Superior temporal gyrus (tissue), 1 donor: ENCODE measurements at regions not wholly inside any gene's neighbourhood (a gene's known extent, or its start where the extent isn't known, plus 50 kb on each side); places are given as distances from the start of the nearest gene placed in this dataset.

Experiments
- DNase-seq: peaks from one replicate; pipeline ENCODE4 v3.0.0-alpha.2; 2016; ENCODE audit errors: extremely low spot score

DNA sequence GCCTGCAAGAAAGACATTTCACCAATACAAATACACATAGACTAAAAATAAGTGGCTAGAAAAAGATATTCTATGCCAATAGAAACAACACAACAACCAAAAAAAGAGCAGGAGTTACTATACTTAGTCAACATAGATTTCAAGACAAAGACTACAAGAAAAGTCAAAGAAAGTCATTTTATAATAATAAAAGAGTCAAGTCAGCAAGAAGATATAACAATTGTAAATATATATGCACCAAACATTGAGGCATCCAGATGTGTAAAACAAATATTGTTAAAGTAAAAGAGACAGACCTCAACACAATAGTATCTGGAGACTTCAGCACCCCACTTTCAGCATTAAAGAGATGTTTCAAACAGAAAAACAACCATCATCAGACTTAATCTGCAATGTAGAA lies 104.6 kb downstream of the AMY1C start:
- DNase-seq: no peak

DNA sequence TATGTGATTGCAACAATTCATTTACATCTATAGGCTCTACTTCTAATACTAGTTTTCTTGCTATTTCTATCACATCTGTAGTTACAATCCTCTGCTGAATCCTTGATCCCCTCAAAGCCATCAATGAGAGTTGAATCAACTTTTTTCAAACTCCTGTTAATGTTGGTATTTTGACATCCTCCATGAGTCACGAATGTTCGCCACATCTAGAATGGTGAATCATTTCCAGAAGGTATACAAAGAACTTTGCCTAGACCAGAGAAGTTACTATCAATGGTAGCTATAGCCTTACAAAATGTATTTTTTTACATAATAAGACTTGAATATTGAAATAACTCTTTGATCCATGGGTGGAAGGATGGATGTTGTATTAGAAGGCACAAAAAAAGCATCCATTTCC lies 110.0 kb downstream of the AMY1C start:
- no peak for DNase-seq

DNA sequence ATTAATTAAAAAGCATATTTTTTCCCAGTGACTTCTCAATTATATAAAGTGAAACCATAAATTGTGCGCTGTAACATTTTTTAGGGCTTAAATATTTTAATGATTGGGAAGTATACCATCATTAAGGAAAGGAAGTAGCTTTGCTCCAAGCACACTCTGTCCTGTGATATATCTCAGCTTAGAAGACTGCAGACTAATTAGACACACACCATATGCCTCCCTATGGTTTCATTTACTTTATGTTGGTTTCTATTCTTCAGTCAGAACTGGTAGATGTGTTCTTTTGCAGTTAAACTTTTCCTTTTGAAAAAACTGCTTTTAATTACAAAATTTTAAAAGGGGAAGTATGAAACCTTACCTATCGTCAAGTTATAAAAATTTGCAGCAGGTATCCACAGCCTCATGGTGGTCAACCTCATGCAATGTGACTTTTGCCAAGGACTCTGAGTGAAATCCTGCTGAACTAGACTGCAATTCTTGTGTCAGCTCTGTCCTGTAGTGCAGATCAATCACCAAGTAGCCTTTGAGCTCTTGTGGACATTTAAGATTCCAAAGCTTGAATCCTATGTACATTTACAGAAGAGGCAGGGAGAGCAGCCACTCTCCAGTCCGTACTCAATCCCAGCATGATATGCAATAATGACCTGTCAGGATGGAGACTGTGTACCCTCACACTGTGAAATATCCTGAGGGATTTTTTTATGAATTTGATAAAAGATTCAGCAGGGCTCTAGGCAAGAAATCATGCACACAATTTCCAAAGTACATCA lies 149.1 kb downstream of the AMY1C start:
- no peak for DNase-seq

DNA sequence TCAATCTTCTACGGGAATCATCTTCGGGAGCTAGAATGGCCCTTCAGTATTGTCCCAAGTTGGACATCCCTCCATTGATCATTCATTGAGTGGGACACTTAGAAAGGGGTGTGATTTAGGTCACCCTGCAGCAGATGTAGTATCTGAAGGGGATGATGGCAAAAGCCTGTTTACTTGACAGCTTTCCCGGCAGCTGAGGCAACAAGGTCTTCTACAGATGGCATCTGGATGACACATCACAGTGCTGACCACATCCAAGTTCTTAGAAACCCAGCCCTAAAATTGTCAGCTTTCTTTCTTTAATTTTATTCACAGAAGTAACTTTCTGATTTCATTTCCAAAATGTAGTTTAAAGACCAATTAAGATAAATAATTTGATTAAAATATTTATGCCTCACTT lies 150.3 kb downstream of the AMY1C start:
- no peak for DNase-seq

DNA sequence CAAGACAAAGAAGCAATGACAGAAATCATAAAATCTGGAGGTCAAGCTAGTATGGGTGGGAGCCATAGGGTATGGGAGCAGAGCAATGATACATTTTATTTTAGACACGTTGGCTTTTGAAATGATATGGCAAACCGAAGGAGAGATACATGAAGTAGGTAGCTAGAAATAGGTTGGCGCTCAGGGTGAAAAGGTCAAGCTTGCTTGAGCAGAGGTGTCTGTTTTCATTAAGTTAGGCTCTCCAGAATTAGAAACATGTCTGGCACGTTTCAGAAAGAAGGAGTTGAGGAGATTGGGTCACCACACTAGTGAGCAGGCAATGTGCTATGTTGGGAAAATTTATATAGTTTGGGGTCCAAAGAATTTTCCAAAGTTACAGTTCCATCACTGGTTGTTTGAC lies 151.4 kb downstream of the AMY1C start:
- DNase-seq: no peak

DNA sequence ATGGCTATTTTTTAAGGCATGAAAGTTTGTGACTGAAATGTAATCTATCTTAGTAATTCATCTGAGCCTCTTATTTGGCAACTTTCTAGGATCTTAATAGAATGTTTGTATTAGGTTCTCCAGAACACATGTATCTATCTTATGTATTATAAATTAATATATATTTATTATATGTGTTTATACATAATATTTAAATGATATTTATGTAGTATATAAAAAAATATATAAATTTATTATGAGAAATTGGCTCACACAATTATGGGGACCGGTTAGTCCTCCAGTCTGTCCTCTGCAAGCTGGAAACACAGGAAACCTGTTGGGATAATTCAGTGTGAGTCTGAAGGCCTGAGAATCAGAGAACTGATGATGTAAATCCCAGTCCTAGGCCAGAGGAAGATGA lies 155.7 kb downstream of the AMY1C start:
- no peak for DNase-seq

DNA sequence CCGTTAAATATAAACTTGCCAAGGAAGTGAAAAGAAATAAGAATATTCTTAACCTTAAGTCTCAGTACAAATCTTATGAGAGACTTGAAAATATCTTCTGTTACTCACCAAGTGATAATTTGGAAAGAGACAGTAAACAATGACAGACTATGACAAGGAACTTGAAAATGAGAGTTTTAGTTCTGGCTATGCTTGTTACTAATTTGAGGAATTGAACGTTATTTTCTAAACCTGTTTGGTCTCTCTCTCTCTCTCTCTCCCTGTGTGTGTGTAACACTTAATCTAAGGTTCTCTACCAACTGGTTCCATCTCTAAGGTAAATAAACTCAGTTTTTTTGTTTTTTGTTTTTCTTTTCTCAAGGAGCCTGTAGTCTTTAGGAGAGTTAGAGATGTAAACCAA lies 161.8 kb downstream of the AMY1C start:
- no peak for DNase-seq

DNA sequence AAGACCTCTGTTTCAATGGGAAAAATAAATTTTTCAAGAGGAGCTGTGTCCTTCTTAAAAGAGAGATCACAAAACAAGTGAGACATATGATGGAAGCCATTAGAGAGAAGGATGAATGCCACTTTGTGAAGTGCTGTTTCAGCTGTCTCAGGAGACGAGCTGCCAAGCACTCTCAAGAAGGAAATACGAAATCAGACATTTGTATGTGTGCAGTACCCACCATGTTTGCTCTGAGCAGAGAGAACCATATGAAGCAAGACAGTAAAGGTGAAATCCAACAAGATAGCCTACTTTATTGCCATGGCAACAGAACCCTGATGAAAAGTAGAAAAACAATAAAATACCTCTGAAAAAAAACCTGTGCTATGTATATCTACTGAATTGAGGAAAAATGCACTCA lies 168.1 kb downstream of the AMY1C start:
- peak; percentile 16 for DNase-seq

DNA sequence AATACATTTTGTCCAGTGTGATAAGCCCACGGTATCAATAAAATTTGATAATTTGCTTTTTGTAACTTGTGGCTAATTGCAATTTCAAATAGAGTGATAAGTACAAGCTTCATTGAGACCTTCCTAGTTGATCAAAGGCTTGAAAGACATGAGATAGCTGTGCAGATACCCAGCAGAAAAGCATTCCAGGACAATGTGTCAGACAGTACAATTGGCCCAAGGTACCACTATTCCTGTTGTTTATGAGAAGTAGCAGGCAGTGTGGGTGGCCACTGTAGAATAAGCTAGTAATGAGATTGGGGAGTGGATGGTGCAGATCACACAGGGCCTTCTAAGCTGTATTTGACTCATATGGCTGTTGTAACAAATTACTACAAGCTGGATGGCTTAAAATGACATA lies 182.2 kb downstream of the AMY1C start:
- DNase-seq: no peak

DNA sequence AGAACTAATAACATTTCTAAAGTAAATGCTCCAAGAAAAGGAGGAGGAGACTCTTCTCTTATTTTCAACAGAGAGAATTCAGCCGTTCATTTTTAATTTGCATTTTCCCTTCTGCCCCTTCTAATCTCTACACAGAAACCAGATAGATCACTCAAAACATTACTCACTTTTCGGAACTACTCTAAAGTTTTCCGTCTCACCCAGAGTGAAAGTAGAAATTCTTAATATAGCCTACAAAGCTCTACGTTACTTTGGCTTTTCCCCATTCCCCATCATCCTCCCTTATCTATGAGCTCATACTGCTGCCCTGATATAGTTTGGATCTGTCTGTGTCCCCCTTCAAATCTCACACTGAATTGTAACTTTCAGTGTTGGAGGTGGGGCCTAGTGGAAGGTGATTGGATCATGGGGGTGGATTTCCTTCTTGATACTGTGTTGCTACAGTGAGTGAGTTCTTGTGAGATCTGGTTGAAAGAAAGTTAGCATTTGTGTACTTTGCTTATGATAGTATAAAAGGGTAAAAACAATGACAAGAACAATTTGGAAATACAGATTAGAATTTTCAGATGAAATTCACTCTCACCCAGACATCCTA lies 188.2 kb downstream of the AMY1C start:
- DNase-seq: no peak

DNA sequence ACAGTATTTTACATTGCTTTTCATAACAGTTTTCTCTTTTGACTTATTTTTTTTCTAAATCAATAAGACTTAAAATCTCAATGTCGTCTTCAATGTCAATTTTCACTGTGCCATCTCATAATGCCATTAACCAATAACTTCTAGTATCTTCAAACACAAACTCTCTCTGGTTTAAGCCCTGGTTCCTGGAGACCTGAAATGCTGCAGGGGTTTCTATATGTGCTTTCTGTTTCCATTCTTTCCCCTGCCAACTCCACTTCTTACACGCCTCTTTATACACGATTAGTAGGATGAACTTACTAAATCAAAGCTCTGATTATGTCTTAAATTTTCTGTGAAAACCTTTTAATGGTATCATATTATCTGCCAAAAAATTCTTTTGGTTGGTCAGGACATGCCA lies 191.4 kb downstream of the AMY1C start:
- DNase-seq: no peak

DNA sequence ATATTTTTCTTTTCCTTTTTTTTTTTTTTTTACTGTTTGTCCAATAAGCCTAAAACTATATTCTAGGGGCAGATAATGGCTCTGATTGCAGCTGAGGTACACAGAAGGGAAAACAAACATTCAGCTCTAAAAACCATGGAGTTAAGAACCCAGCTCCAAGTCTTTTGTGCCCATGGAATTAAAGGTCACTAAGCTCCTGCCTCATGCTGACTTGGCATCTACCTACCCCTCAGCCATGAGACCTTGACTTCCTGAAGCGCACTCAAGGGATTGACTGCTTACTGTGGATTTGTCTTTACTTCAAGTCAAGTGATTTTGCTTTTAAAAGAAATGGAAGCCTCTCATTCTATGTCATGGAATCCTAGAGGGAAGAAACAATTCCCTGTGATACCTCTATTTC lies 192.3 kb downstream of the AMY1C start:
- DNase-seq: no peak

DNA sequence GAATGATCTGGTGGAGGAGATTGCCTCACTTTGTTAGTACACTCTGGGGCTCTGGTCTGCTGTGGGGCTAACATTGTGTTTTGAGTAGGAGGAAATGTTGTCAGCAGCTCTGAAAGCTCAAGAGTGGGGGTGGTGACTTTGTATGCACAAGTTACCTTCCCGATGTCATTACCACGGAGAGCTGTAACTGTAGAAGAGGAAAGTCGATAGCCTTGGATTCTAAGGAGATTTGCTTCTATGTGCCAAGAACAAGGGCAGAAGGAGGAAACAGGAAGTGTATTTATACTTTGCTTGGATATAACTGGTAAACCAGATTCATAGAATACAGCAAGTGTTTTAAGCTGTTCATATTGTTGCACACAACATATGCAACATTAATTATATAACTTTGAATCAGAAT lies 196.1 kb downstream of the AMY1C start:
- DNase-seq: no peak

DNA sequence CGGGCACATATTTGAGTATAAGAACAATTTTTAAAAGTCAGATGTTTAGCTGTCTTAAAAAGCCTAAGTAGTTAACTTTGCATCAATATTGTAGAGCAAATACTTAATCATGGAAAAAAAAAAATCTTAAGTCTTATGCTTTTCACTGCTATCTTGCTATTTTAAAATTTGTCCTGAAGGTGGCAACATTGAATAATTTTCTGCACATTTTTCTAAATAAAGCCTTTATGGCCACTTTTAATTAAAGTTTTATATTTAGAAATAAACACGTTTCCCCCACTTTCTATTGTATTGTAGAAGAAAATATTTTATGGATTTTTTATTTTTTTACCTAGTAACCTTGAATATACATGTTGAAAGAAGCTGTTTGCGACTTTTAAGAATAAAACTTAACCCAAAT lies 198.8 kb downstream of the AMY1C start:
- peak; percentile 27 for DNase-seq

DNA sequence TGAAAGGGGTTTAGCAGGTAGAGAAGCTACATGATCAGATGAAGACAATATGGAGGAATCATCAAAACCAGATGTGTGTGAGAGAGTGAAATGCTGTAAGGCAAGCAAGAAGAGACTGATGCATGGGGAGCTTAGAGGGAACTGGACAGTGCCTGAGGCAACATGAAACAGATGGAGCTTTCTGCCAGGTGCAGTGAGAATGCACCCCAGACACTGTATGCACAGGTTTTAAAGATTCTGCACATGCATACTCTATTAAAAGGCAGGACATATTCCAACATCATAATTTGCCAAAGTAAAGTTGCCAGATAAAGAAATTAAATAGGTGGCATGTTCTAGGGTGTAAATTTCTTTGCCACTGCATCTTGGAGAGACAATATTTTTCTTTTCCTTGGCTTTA lies 200.1 kb downstream of the AMY1C start:
- DNase-seq: no peak

DNA sequence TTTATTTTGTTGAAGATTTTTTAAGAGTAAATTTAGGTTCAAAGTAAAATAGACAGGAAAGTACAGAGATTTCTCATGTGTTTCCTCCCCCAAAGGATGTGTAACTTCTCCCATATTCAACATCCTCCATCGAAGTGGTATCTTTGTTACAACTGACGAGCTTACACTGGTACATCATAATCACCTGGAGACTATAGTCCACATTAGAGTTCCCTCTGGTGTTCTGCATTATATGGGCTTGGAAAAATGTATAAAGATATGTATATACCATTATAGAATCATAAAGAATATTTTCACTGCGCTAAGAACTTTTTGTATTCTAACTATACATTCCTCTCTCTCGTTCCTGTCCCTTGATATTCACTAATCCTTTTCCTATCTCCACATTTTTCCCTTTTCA lies 203.7 kb downstream of the AMY1C start:
- DNase-seq: no peak

DNA sequence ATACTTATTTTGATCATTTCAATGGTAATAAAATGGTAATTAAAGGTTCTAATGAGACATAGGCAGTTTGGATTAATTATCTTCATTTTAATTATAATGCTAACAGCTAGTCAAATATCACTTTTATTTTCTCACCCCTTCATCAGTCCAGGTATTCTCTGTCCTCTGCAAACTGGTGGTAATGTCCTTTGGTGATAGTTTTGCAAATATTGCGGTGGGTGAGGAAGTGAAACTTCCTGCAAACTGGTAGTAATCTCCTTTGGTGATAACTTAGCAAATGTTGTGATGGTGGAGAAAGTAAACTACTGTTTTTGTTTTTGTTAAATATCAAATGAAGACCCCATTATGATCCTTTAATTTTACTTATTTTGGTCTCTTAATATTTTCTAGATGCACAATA lies 209.0 kb downstream of the AMY1C start:
- no peak for DNase-seq

DNA sequence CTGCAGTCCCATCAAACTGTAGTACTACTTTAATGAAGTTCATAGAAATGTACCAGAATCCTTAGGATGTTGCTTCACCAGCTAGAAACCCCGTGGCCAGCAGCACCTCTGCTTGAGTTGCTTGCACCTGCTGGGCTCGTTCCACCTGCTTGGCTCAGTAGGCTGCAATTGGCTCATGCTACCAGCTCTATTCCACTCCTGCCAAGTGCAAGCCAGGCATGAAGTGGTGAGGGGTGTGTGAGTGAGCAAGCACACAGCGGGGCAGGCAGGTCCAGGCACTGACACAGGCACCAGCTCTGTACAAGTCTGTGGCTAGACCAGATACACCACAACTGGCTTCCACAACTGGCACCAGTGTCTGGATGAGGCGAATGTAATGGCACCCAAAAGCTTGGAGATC lies 209.9 kb downstream of the AMY1C start:
- DNase-seq: no peak

DNA sequence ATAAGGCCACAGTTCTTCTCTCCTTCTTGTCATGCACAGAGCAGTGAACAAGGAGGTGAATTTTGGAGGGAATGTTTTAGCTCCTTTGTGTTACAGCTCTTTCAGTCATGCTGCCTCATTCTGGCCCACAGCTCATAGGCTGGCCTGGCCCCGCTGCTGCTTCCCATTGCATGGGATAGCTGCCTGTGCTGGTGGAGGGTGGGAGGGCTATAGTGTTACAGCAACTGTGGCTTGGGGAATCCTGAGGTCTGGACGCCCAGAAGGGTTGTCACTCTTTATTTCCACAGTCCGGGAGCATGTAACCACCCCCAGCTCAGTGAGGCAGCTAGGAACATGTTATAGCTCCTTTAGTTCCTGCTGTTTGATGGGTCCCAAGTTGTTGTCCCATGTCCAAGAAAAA lies 210.3 kb downstream of the AMY1C start:
- DNase-seq: no peak

DNA sequence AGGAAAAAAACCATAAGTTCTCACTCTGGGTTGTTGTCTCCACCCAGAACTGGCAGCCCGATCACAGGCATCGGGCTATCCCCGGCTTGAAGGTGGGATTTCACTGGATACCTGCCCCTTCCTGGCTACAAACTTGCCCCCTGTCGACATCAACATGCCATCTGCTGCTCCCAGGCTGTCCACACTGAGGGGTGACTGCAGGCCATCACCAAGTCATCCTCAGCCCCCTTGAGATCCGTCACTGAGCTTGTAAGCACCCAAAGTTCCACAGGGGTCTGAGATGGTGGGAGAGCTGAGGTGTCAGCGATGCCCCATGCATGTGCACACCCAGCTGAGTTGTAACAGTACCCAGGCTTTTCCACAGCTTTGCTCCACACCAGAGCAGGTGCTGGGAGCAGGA lies 211.0 kb downstream of the AMY1C start:
- DNase-seq: no peak

DNA sequence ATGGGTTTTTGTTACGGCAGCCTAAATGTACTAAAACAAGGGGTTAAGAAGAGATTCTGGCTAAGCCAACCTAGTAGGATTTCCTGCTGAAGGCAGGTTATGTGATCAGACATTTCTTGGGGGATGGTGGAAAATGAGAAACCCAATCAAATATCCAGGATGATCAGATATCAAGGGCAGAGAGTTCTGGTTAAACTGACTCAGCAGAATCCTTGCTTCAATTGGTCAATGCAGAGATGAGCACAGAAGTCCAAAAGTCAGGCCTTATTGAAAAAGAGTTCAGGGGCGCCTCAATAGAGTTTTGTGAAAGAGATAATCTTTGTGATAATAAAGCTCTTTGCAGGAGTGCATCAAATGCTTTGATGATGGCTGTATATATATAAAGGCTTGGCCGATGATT lies 237.1 kb downstream of the AMY1C start:
- no peak for DNase-seq

DNA sequence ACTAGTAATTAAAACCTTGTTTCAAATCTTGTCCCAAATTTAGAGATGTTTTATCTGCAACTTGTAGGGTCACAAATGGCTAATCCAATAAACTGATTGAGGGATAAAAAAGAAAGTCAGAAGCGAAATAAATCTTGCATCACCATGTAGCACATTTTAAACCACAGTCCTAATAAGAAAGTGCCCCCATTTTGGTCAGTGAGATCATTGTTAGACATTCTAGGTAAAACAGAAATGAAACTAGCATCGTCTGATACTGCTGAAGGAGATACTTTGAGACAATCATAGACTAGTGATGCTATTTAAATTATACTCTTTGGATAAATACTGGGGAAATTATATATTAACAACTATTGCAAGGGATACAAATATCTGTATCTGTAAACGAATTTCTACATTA lies 247.9 kb downstream of the AMY1C start:
- DNase-seq: no peak

DNA sequence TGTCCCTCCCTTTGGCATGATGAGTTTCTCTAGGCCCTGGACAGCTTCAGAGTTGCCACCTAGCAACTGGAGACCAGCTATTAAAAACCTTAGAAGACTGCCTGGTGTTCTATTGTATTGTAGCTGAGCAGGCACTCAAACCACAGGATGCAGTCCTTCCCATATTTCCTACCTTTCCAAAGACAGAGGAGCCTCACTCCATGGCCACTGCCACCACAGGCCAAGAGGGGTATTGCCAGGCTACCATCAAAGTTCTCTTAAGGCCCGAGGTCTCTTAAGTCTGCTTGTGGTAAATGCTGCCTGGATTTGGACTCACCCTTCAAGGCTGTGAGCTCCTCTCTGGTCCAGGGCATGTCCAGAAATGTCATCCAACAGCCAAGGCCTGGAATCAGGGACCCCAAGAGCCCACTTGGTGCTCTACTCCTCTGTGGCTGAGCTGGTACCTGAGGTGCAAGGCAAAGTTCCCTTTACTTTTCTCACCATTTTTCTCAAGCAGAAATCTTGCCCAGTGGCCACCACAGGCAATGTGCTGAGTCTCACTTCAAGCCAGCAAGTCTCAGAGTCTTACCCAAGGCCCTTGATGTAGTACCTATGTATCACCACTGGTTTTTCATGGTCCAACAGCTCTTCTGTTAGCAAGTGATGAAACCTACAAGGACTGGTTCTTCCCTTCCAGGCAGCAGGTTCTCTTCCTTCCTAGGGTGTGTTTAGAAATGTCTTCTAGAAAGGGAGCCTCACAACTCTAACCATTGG lies 269.4 kb downstream of the AMY1C start:
- DNase-seq: no peak
